ENCODE measurements at regions not wholly inside any gene's neighbourhood (a gene's known extent, or its start where the extent isn't known, plus 50 kb on each side); places are given as distances from the start of the nearest gene placed in this dataset.

DNA sequence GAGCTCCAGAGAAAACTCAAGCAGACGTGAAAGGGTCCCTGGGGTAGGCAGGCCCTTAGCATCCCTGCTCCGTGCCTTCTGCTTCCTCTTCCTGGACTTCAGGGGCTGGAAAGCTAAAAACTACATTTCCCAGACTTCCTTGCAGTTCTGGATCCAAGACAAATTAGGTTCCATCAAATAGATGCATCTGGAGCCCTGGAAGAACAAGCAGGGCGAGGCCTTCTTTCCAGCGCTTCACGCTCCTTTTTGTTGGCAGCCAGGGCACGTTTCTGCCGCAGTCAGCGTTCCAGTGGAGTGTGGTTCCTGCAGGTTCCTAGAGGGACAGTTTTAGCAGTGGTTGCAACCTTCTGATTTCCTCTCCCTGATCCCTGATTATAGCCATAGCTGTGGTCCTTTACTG lies 53.6 kb upstream of the MSX1 start:
- TF ChIP-seq YY1 (IDR thresholded peaks at IDR 0.05; ENCODE audit: insufficient read depth, insufficient read length) (no peak), SUZ12 (IDR thresholded peaks at IDR 0.05; ENCODE audit: extremely low read depth, insufficient read depth, insufficient read length) (no peak)
